Calu3 (cell line): ENCODE measurements at regions not wholly inside any gene's neighbourhood (a gene's known extent, or its start where the extent isn't known, plus 50 kb on each side); places are given as distances from the start of the nearest gene placed in this dataset.

ENCODE experiments used
- BruUV-seq: library from RNA; stranded (reverse); fragments of 400-500 nt; replicated peaks from 2 replicates; lab custom pipeline; 2021; lab: Mats Ljungman, UMichigan
- CTCF ChIA-PET: fragments of 300-600 bp; sonication (Branson Sonifier 250); formaldehyde crosslinking; loops from one replicate; lab custom pipeline; 2022; ENCODE audit warnings: antibody characterized with exemption; lab: Charles Lee
- DNase-seq: peaks from one replicate; pipeline ENCODE4 v3.0.0; 2022
- H3K27ac Mint-ChIP-seq: one replicate; pipeline ENCODE4 v1.8.0; 2022; ENCODE audit warnings: mixed read lengths; ENCODE audit not compliant: unreplicated experiment
- H3K27me3 Mint-ChIP-seq: one replicate; pipeline ENCODE4 v1.8.0; 2022; ENCODE audit warnings: mixed read lengths; ENCODE audit not compliant: unreplicated experiment
- H3K36me3 Mint-ChIP-seq: one replicate; pipeline ENCODE4 v1.8.0; 2022; ENCODE audit warnings: mild to moderate bottlenecking, moderate library complexity, mixed read lengths; ENCODE audit not compliant: insufficient read depth, unreplicated experiment
- H3K4me1 Mint-ChIP-seq: one replicate; pipeline ENCODE4 v1.8.0; 2022; ENCODE audit warnings: mild to moderate bottlenecking, low read depth, mixed read lengths; ENCODE audit not compliant: unreplicated experiment
- H3K4me3 Mint-ChIP-seq: one replicate; pipeline ENCODE4 v1.8.0; 2022; ENCODE audit warnings: mild to moderate bottlenecking, low read depth, moderate library complexity, mixed read lengths; ENCODE audit not compliant: unreplicated experiment
- H3K9me3 Mint-ChIP-seq: one replicate; pipeline ENCODE4 v1.8.0; 2022; ENCODE audit warnings: low read depth, mixed read lengths; ENCODE audit not compliant: unreplicated experiment
- CTCF ChIP-seq: fragments of 200-600 bp; IDR thresholded peaks from one replicate; pipeline ENCODE4 v1.8.0; 2022; ENCODE audit warnings: antibody characterized with exemption; ENCODE audit not compliant: unreplicated experiment
- intact Hi-C: fragments of 100-400 bp; cut with micrococcal nuclease; formaldehyde crosslinking; loops from one replicate; pipeline ENCODE4 v1.10.0; 2022; ENCODE audit not compliant: unreplicated experiment

- no peak for TF ChIP-seq CTCF
- no peaks in the 10 kb centered on the region for H3K27me3 Mint-ChIP-seq
- no peak overlapping the region for H3K4me3 Mint-ChIP-seq
- no peaks in the 10 kb centered on the region for H3K36me3 Mint-ChIP-seq
- H3K27ac Mint-ChIP-seq = no peak overlapping the region
- DNase-seq = no peak
- intact Hi-C loops = no loop called here
- no TSS peak for BruUV-seq
- CTCF ChIA-PET = no interaction called here
- H3K9me3 Mint-ChIP-seq = peaks cover 2% of the 10 kb centered on the region
- no peaks in the 10 kb centered on the region for H3K4me1 Mint-ChIP-seq
Measured at GRCh38 chr2:39929531-39929930, 150.5 kb upstream of the THUMPD2 start.

DNA sequence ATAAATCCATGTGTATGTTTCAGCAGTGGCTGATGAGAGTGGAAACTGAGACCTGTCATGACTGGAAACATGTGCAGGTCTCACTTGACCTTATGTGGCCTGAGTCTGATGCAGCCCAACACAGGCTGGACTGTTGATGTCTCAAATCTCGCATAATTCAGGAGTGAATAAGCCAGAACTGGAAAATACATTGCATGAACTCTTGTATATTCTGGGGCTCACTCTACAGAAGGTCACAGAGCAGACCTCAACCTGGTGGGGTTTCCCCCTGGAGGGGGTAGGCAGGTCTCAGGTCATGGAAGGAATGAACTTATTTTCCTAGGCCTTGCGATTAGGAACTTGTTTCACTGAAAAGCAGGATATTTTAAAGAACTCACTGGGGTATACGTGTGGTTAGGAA, 146.3 kb upstream of the THUMPD2 start:
- CTCF ChIA-PET = interaction anchor here (0.6 kb wide), 1 partner anchor 587 kb away, joined by 3 read pairs; no protein-coding TSS in a partner anchor
- Mint-ChIP-seq H3K4me1 (no peaks in the 10 kb centered on the region), H3K4me3 (no peak overlapping the region), H3K27ac (no peak overlapping the region), H3K27me3 (no peaks in the 10 kb centered on the region), H3K9me3 (no peaks in the 10 kb centered on the region), H3K36me3 (no peaks in the 10 kb centered on the region)
- intact Hi-C loops = no loop called here
- DNase-seq = no peak
- no TSS peak for BruUV-seq
- TF ChIP-seq CTCF = no peak

- H3K4me1 Mint-ChIP-seq = no peaks in the 10 kb centered on the region
- no TSS peak for BruUV-seq
Measured at GRCh38 chr2:39923455-39923854, 144.4 kb upstream of the THUMPD2 start.

GRCh38 chr2:39922679-39923405, 143.8 kb upstream of the THUMPD2 start:
- no peak overlapping the region for H3K27ac Mint-ChIP-seq
- no peaks in the 10 kb centered on the region for H3K4me1 Mint-ChIP-seq
- CTCF ChIA-PET = no interaction called here
- H3K4me3 Mint-ChIP-seq = no peak overlapping the region
- TF ChIP-seq CTCF = no peak
- no TSS peak for BruUV-seq
- no peak for DNase-seq
- no peaks in the 10 kb centered on the region for H3K36me3 Mint-ChIP-seq
- no peaks in the 10 kb centered on the region for H3K9me3 Mint-ChIP-seq
- H3K27me3 Mint-ChIP-seq = no peaks in the 10 kb centered on the region
- intact Hi-C loops = no loop called here

More at GRCh38 chr2:39923455-39923854, 144.4 kb upstream of the THUMPD2 start:
- H3K9me3 Mint-ChIP-seq = no peaks in the 10 kb centered on the region
- H3K27me3 Mint-ChIP-seq = no peaks in the 10 kb centered on the region
- no peak overlapping the region for H3K27ac Mint-ChIP-seq
- TF ChIP-seq CTCF = no peak
- intact Hi-C loops = no loop called here
- no peak for DNase-seq
- H3K36me3 Mint-ChIP-seq = no peaks in the 10 kb centered on the region
- CTCF ChIA-PET = no interaction called here
- no peak overlapping the region for H3K4me3 Mint-ChIP-seq
